Activated B cell treated with CpG ODN at 0.5 μM for 24 hours (primary cell): ENCODE measurements at regions not wholly inside any gene's neighbourhood (a gene's known extent, or its start where the extent isn't known, plus 50 kb on each side); places are given as distances from the start of the nearest gene placed in this dataset.

Experiments
- ATAC-seq: fragments of 200-7000 bp; cut with Tn5 transposase; one replicate; pipeline ENCODE4 v1.10.0; 2021; ENCODE audit warnings: low read depth, mild to moderate bottlenecking, moderate library complexity
- CTCF ChIA-PET: fragments of 350-600 bp; sonication (Branson Sonifier 250); formaldehyde crosslinking; loops from one replicate; lab custom pipeline; 2021; ENCODE audit warnings: antibody characterized with exemption; lab: Charles Lee
- POLR2A ChIA-PET: fragments of 350-600 bp; sonication (Branson Sonifier 250); formaldehyde crosslinking; loops from one replicate; lab custom pipeline; 2021; ENCODE audit warnings: antibody characterized with exemption; lab: Charles Lee
- DNase-seq: peaks from one replicate; pipeline ENCODE4 v3.0.0; 2022
- H3K27ac Mint-ChIP-seq: one replicate; pipeline ENCODE4 v1.8.0; 2020; ENCODE audit warnings: mixed read lengths
- H3K27me3 Mint-ChIP-seq: one replicate; pipeline ENCODE4 v1.8.0; 2021; ENCODE audit warnings: mixed read lengths
- H3K36me3 Mint-ChIP-seq: one replicate; pipeline ENCODE4 v1.8.0; 2021; ENCODE audit warnings: low read depth, mixed read lengths
- H3K4me1 Mint-ChIP-seq: one replicate; pipeline ENCODE4 v1.8.0; 2021; ENCODE audit warnings: mixed read lengths
- H3K4me3 Mint-ChIP-seq: one replicate; pipeline ENCODE4 v1.8.0; 2020; ENCODE audit warnings: mild to moderate bottlenecking, mixed read lengths
- H3K9me3 Mint-ChIP-seq: one replicate; pipeline ENCODE4 v1.8.0; 2020; ENCODE audit warnings: mixed read lengths
- intact Hi-C: fragments of 100-400 bp; cut with micrococcal nuclease; formaldehyde crosslinking; loops from one replicate; pipeline ENCODE4 v1.15.1; 2024
- TF ChIP-seq, protein P1 (sequence below): fragments of 200-600 bp; IDR thresholded peaks from one replicate; pipeline ENCODE4 v1.8.0; 2022; ENCODE audit warnings: antibody characterized with exemption, mild to moderate bottlenecking

- Mint-ChIP-seq H3K4me1 (no peaks in the 10 kb centered on the region), H3K36me3 (no peaks in the 10 kb centered on the region), H3K27ac (no peak overlapping the region), H3K27me3 (peaks cover 3% of the 10 kb centered on the region), H3K4me3 (no peak overlapping the region), H3K9me3 (peaks cover 11% of the 10 kb centered on the region)
- CTCF ChIA-PET = no interaction called here
- ATAC-seq (no peak), DNase-seq (no peak)
- TF ChIP-seq, protein P1, sequence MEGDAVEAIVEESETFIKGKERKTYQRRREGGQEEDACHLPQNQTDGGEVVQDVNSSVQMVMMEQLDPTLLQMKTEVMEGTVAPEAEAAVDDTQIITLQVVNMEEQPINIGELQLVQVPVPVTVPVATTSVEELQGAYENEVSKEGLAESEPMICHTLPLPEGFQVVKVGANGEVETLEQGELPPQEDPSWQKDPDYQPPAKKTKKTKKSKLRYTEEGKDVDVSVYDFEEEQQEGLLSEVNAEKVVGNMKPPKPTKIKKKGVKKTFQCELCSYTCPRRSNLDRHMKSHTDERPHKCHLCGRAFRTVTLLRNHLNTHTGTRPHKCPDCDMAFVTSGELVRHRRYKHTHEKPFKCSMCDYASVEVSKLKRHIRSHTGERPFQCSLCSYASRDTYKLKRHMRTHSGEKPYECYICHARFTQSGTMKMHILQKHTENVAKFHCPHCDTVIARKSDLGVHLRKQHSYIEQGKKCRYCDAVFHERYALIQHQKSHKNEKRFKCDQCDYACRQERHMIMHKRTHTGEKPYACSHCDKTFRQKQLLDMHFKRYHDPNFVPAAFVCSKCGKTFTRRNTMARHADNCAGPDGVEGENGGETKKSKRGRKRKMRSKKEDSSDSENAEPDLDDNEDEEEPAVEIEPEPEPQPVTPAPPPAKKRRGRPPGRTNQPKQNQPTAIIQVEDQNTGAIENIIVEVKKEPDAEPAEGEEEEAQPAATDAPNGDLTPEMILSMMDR = no peak
- intact Hi-C loops = no loop called here
- POLR2A ChIA-PET = no interaction called here
Observed at GRCh38 chr6:164068527-164068926, 654.0 kb downstream of the QKI start.

DNA sequence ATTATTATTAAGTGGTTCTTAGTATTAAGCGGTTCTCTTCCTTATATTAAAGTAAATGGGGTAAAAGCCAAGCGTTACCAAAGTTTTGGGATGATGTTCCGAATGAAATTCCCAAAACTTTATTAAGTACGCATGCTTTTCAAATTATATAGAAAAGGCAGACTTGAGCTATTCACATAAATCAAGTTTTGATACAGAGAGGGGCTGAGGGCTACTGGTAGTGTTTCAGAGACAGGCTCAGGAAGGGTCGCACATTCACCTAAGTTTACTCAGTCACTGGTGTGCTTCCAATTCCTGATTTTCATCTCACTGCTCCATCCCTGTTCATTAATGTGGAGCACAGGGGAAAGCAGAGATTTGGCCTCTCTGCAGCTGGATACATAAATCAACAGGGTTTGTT is 652.2 kb downstream of the QKI start:
- peaks cover 3% of the 10 kb centered on the region for H3K27me3 Mint-ChIP-seq
- POLR2A ChIA-PET = no interaction called here
- no peaks in the 10 kb centered on the region for H3K36me3 Mint-ChIP-seq
- CTCF ChIA-PET = no interaction called here
- intact Hi-C loops = no loop called here
- H3K9me3 Mint-ChIP-seq = no peaks in the 10 kb centered on the region
- H3K4me3 Mint-ChIP-seq = no peak overlapping the region
- TF ChIP-seq, protein P1 = no peak
- H3K4me1 Mint-ChIP-seq = no peaks in the 10 kb centered on the region
- ATAC-seq (no peak), DNase-seq (no peak)
- H3K27ac Mint-ChIP-seq = no peak overlapping the region

DNA sequence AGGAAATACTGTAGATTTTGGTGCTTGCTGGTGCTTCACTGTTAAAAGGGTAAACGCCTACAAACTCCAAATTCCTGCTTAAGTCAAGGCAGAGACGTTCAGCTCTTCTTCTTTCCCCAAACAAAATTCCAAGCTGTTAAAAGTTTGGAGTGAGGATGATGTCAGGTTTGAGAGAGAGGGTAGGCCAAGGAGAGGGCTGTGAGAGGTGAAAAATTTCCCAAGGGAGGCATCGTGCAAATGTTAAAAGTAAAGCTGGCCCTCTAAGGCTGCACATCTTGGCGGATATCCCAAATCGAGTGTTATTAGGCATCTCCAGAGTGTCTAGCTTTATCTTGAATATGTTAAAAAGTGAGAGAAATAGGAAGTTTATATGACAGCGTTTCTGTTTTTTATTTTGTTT is 651.8 kb downstream of the QKI start:
- no peak for ATAC-seq
- Mint-ChIP-seq H3K27ac (no peak overlapping the region), H3K9me3 (no peaks in the 10 kb centered on the region), H3K36me3 (no peaks in the 10 kb centered on the region), H3K4me3 (no peak overlapping the region), H3K27me3 (peaks cover 3% of the 10 kb centered on the region), H3K4me1 (no peaks in the 10 kb centered on the region)
- TF ChIP-seq, protein P1 = no peak
- ChIA-PET POLR2A (no interaction called here), CTCF (no interaction called here)
- no peak for DNase-seq
- intact Hi-C loops = no loop called here

DNA sequence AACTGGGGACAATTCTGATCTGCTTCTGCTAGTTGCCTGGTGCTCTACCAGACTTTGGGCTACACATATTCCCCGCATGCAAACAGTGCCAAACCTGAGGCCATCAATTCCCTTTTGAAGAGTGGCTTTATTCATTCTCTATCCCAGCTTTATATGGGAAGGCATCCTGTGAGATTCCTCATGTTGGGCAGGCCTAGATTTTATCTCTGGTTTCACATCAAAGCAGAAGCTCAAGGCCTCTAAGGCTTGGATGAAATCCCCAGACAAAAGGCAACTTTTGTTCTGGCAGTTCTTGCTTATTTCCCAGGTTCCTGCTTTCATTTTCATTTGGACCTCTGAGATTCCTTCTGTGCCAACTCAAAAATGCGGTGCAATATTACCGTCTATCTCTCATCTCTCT is 648.8 kb downstream of the QKI start:
- ChIA-PET POLR2A (no interaction called here), CTCF (no interaction called here)
- intact Hi-C loops = no loop called here
- no peak overlapping the region for H3K27ac Mint-ChIP-seq
- H3K9me3 Mint-ChIP-seq = no peaks in the 10 kb centered on the region
- no peak for DNase-seq
- H3K4me1 Mint-ChIP-seq = no peaks in the 10 kb centered on the region
- H3K4me3 Mint-ChIP-seq = no peak overlapping the region
- no peak for ATAC-seq
- peaks cover 3% of the 10 kb centered on the region for H3K27me3 Mint-ChIP-seq
- TF ChIP-seq, protein P1 = no peak
- no peaks in the 10 kb centered on the region for H3K36me3 Mint-ChIP-seq

DNA sequence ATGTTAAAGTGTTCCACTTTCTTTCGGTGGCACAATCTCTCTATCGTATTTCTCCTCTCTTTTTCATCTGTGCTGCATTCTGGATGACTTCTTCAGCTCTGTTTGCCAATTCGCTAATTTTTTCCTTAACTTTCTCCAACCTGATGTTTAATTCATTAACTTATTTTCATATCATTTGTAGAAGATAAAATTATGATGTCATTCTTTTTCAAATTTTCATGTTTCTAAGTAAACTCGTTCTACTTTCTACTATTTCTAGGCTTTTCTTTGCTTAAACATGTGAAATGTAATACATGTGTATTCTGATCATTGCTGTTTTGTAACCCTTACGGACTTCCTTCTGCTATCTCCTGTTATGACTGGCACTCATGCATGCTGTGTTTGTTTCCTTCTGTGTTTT is 648.4 kb downstream of the QKI start:
- no peak for ATAC-seq
- DNase-seq = no peak
- Mint-ChIP-seq H3K4me3 (no peak overlapping the region), H3K9me3 (no peaks in the 10 kb centered on the region), H3K4me1 (no peaks in the 10 kb centered on the region), H3K36me3 (no peaks in the 10 kb centered on the region), H3K27ac (no peak overlapping the region), H3K27me3 (peaks cover 3% of the 10 kb centered on the region)
- CTCF ChIA-PET = no interaction called here
- POLR2A ChIA-PET = no interaction called here
- TF ChIP-seq, protein P1 = no peak
- intact Hi-C loops = no loop called here
